ENCODE measurements at regions not wholly inside any gene's neighbourhood (a gene's known extent, or its start where the extent isn't known, plus 50 kb on each side); places are given as distances from the start of the nearest gene placed in this dataset.

DNA sequence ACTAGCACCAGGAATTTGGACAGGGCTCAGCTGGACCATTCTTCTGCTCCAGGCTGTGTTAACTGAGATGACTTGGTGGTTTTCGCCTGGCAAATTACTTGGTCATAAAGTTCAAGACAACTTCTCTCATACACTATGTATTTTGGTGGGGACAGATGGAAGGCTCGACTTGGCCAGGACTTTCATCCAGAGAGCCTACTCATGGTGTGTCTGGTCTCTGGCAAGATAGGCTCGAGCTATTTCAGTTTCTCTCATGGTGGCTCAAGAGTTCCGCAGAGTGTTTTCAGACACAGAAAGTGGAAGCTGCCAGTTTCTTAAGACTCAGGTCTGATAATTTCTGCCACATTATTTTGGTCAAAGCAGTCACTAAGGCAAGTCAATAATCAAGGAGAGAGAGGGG lies 135.6 kb downstream of the IRX2 start:
- H3K27ac Mint-ChIP-seq (ENCODE audit: low read depth, unreplicated experiment) = no peak overlapping the region
- BruUV-seq (replicated peaks) = no TSS peak
- intact Hi-C loops (cut with micrococcal nuclease) = no loop called here
- H3K36me3 Mint-ChIP-seq (ENCODE audit: insufficient read depth, unreplicated experiment) = peaks cover 6% of the 10 kb centered on the region
- H3K4me3 Mint-ChIP-seq (ENCODE audit: unreplicated experiment) = no peak overlapping the region
- POLR2A ChIA-PET = interaction anchor here (0.6 kb wide), 1 partner anchor 938 kb away, joined by 3 read pairs; no protein-coding TSS in a partner anchor
- H3K4me1 Mint-ChIP-seq (ENCODE audit: insufficient read depth, unreplicated experiment) = no peaks in the 10 kb centered on the region
- CTCF ChIA-PET = no interaction called here
- no peak for DNase-seq (ENCODE audit: unreplicated experiment)
- no peaks in the 10 kb centered on the region for H3K9me3 Mint-ChIP-seq (ENCODE audit: unreplicated experiment)
- TF ChIP-seq, protein P1, sequence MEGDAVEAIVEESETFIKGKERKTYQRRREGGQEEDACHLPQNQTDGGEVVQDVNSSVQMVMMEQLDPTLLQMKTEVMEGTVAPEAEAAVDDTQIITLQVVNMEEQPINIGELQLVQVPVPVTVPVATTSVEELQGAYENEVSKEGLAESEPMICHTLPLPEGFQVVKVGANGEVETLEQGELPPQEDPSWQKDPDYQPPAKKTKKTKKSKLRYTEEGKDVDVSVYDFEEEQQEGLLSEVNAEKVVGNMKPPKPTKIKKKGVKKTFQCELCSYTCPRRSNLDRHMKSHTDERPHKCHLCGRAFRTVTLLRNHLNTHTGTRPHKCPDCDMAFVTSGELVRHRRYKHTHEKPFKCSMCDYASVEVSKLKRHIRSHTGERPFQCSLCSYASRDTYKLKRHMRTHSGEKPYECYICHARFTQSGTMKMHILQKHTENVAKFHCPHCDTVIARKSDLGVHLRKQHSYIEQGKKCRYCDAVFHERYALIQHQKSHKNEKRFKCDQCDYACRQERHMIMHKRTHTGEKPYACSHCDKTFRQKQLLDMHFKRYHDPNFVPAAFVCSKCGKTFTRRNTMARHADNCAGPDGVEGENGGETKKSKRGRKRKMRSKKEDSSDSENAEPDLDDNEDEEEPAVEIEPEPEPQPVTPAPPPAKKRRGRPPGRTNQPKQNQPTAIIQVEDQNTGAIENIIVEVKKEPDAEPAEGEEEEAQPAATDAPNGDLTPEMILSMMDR (IDR thresholded peaks at IDR 0.05; ENCODE audit: unreplicated experiment) = no peak
- no peaks in the 10 kb centered on the region for H3K27me3 Mint-ChIP-seq (ENCODE audit: insufficient read depth, unreplicated experiment)

DNA sequence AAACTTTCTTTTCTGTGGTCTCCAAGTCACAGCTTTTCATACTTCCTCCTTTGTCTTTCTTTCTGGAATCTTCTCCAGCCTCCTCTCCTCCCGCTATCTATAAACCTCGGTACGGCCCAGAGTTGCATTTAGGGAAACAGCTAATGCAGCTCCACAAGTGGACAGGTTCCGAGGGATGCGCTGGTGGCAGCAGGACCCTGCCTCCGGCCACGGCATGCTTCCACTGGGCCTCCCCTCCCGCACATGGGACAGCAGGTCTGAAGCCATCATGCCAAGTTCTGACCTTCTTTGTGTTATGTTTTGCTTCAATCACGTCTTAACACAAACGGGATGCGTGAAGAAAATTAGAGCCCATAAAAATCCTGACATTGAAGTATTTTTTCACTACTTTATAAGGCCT lies 136.9 kb downstream of the IRX2 start:
- ChIA-PET POLR2A (interaction anchor here (1.1 kb wide), 1 partner anchor 16 kb away, joined by 3 read pairs; no protein-coding TSS in a partner anchor), CTCF (no interaction called here)
- H3K9me3 Mint-ChIP-seq (ENCODE audit: unreplicated experiment) = no peaks in the 10 kb centered on the region
- H3K27me3 Mint-ChIP-seq (ENCODE audit: insufficient read depth, unreplicated experiment) = no peaks in the 10 kb centered on the region
- peaks cover 6% of the 10 kb centered on the region for H3K36me3 Mint-ChIP-seq (ENCODE audit: insufficient read depth, unreplicated experiment)
- TF ChIP-seq, protein P1 (IDR thresholded peaks at IDR 0.05; ENCODE audit: unreplicated experiment) = no peak
- intact Hi-C loops (cut with micrococcal nuclease) = no loop called here
- no peak for DNase-seq (ENCODE audit: unreplicated experiment)
- H3K4me3 Mint-ChIP-seq (ENCODE audit: unreplicated experiment) = no peak overlapping the region
- H3K4me1 Mint-ChIP-seq (ENCODE audit: insufficient read depth, unreplicated experiment) = no peaks in the 10 kb centered on the region
- BruUV-seq (replicated peaks) = no TSS peak
- H3K27ac Mint-ChIP-seq (ENCODE audit: low read depth, unreplicated experiment) = no peak overlapping the region

DNA sequence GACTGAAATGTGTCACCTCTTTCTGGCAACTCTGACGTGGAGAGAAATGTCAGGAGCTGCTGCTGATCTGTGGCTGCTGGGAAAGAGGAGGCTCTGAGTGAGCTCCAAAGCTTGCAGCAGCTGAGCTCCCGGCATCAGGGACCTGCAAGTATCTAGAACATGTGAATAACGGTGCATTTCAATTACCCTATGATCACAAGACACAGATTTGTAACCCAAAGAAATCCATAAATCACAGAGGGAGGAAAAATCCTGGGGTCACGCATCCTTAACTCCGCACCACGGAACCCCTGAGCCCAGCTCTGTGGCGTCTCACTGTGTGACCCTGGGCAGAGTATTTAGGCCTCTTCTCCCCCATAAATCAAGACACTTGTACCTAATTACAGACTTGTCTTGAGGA lies 139.8 kb downstream of the IRX2 start:
- CTCF ChIA-PET = no interaction called here
- DNase-seq (ENCODE audit: unreplicated experiment) = no peak
- no peaks in the 10 kb centered on the region for H3K4me1 Mint-ChIP-seq (ENCODE audit: insufficient read depth, unreplicated experiment)
- TF ChIP-seq, protein P1 (IDR thresholded peaks at IDR 0.05; ENCODE audit: unreplicated experiment) = no peak
- no peak overlapping the region for H3K4me3 Mint-ChIP-seq (ENCODE audit: unreplicated experiment)
- intact Hi-C loops (cut with micrococcal nuclease) = no loop called here
- H3K9me3 Mint-ChIP-seq (ENCODE audit: unreplicated experiment) = no peaks in the 10 kb centered on the region
- H3K36me3 Mint-ChIP-seq (ENCODE audit: insufficient read depth, unreplicated experiment) = peaks cover 6% of the 10 kb centered on the region
- H3K27me3 Mint-ChIP-seq (ENCODE audit: insufficient read depth, unreplicated experiment) = no peaks in the 10 kb centered on the region
- POLR2A ChIA-PET = no interaction called here
- no peak overlapping the region for H3K27ac Mint-ChIP-seq (ENCODE audit: low read depth, unreplicated experiment)
- no TSS peak for BruUV-seq (replicated peaks)

DNA sequence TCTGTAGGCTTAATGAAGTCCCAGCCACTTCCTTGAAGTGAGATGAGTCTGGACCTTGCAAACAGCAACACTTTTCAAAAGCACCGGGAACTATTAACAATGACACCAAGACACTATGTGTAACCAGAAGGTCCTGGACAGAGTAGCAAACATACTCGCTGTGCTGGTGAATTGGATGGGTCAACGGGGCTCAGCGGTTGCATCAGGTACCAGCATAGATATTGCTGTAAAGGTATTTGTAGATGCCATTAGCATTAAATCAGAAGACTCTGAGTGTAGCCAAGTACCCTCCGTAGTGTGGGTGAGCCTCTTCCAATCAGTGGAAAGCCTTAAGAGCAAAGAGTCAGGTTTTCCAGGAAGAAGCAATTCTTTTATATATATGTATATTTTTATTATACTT lies 140.5 kb downstream of the IRX2 start:
- Mint-ChIP-seq H3K4me1 (ENCODE audit: insufficient read depth, unreplicated experiment) (no peaks in the 10 kb centered on the region), H3K27ac (ENCODE audit: low read depth, unreplicated experiment) (no peak overlapping the region), H3K9me3 (ENCODE audit: unreplicated experiment) (no peaks in the 10 kb centered on the region), H3K27me3 (ENCODE audit: insufficient read depth, unreplicated experiment) (no peaks in the 10 kb centered on the region), H3K4me3 (ENCODE audit: unreplicated experiment) (no peak overlapping the region), H3K36me3 (ENCODE audit: insufficient read depth, unreplicated experiment) (peaks cover 6% of the 10 kb centered on the region)
- BruUV-seq (replicated peaks) = no TSS peak
- ChIA-PET POLR2A (no interaction called here), CTCF (no interaction called here)
- no peak for DNase-seq (ENCODE audit: unreplicated experiment)
- TF ChIP-seq, protein P1 (IDR thresholded peaks at IDR 0.05; ENCODE audit: unreplicated experiment) = no peak
- intact Hi-C loops (cut with micrococcal nuclease) = no loop called here

Data from MCF 10A (cell line).